Activated naive CD8-positive, alpha-beta T cell treated with anti-CD3 and anti-CD28 coated beads, Interleukin-2, amount 10 ng/mL, durations not matched to agents 7 days and 5 days (primary cell): ENCODE measurements at regions not wholly inside any gene's neighbourhood (a gene's known extent, or its start where the extent isn't known, plus 50 kb on each side); places are given as distances from the start of the nearest gene placed in this dataset.

Experiments
- ATAC-seq: fragments of 150-1000 bp; cut with Tn5 transposase; one replicate; pipeline ENCODE4 v1.10.0; 2021; ENCODE audit warnings: low read depth, moderate library complexity
- POLR2A ChIA-PET: fragments of 350-600 bp; sonication (Branson Sonifier 250); formaldehyde crosslinking; loops from one replicate; lab custom pipeline; 2021; ENCODE audit warnings: antibody characterized with exemption; lab: Charles Lee
- DNase-seq: peaks from one replicate; pipeline ENCODE4 v3.0.0; 2021
- H3K27ac Mint-ChIP-seq: one replicate; pipeline ENCODE4 v1.8.0; 2022; ENCODE audit warnings: mild to moderate bottlenecking, mixed read lengths
- H3K27me3 Mint-ChIP-seq: one replicate; pipeline ENCODE4 v1.8.0; 2022; ENCODE audit warnings: mild to moderate bottlenecking, moderate library complexity, mixed read lengths
- H3K36me3 Mint-ChIP-seq: one replicate; pipeline ENCODE4 v1.8.0; 2021; ENCODE audit warnings: mild to moderate bottlenecking, mixed read lengths
- H3K4me1 Mint-ChIP-seq: one replicate; pipeline ENCODE4 v1.8.0; 2021; ENCODE audit warnings: mixed read lengths
- H3K4me3 Mint-ChIP-seq: one replicate; pipeline ENCODE4 v1.8.0; 2022; ENCODE audit warnings: mild to moderate bottlenecking, moderate library complexity, mixed read lengths
- H3K9me3 Mint-ChIP-seq: one replicate; pipeline ENCODE4 v1.8.0; 2021; ENCODE audit warnings: mixed read lengths

- no peak overlapping the region for H3K4me3 Mint-ChIP-seq
- POLR2A ChIA-PET, result no interaction called here
- DNase-seq (no peak), ATAC-seq (no peak)
- no peaks in the 10 kb centered on the region for H3K36me3 Mint-ChIP-seq
- no peaks in the 10 kb centered on the region for H3K4me1 Mint-ChIP-seq
- H3K27ac Mint-ChIP-seq, result no peak overlapping the region
- no peaks in the 10 kb centered on the region for H3K27me3 Mint-ChIP-seq
- no peaks in the 10 kb centered on the region for H3K9me3 Mint-ChIP-seq
Measured at GRCh38 chr5:175202463-175203068, 241.4 kb downstream of the DRD1 start.

- Mint-ChIP-seq H3K4me3 (no peak overlapping the region), H3K36me3 (no peaks in the 10 kb centered on the region), H3K4me1 (no peaks in the 10 kb centered on the region), H3K9me3 (no peaks in the 10 kb centered on the region), H3K27ac (no peak overlapping the region), H3K27me3 (no peaks in the 10 kb centered on the region)
- no peak for DNase-seq
- POLR2A ChIA-PET, result no interaction called here
- no peak for ATAC-seq
Measured at GRCh38 chr5:175201393-175201792, 242.6 kb downstream of the DRD1 start.

- H3K27me3 Mint-ChIP-seq, result peaks cover 5% of the 10 kb centered on the region
- POLR2A ChIA-PET, result no interaction called here
- H3K9me3 Mint-ChIP-seq, result no peaks in the 10 kb centered on the region
- no peaks in the 10 kb centered on the region for H3K4me1 Mint-ChIP-seq
- no peaks in the 10 kb centered on the region for H3K36me3 Mint-ChIP-seq
- H3K4me3 Mint-ChIP-seq, result no peak overlapping the region
- H3K27ac Mint-ChIP-seq, result no peak overlapping the region
- DNase-seq (no peak), ATAC-seq (no peak)
Measured at GRCh38 chr5:175195698-175196656, 248.0 kb downstream of the DRD1 start.

- Mint-ChIP-seq H3K4me3 (no peak overlapping the region), H3K27ac (no peak overlapping the region), H3K27me3 (peaks cover 3% of the 10 kb centered on the region), H3K9me3 (no peaks in the 10 kb centered on the region), H3K36me3 (no peaks in the 10 kb centered on the region), H3K4me1 (no peaks in the 10 kb centered on the region)
- DNase-seq (no peak), ATAC-seq (no peak)
- POLR2A ChIA-PET, result no interaction called here
Measured at GRCh38 chr5:175181331-175181730, 262.7 kb downstream of the DRD1 start.

GRCh38 chr5:175170899-175171298 is 273.1 kb downstream of the DRD1 start:
- no peak overlapping the region for H3K27ac Mint-ChIP-seq
- DNase-seq (no peak), ATAC-seq (no peak)
- H3K27me3 Mint-ChIP-seq, result peaks cover 10% of the 10 kb centered on the region
- no peak overlapping the region for H3K4me3 Mint-ChIP-seq
- H3K9me3 Mint-ChIP-seq, result peaks cover 1% of the 10 kb centered on the region
- no peaks in the 10 kb centered on the region for H3K4me1 Mint-ChIP-seq
- no peaks in the 10 kb centered on the region for H3K36me3 Mint-ChIP-seq
- POLR2A ChIA-PET, result no interaction called here

GRCh38 chr5:175168882-175169507 is 275.0 kb downstream of the DRD1 start:
- Mint-ChIP-seq H3K36me3 (no peaks in the 10 kb centered on the region), H3K4me1 (no peaks in the 10 kb centered on the region), H3K27ac (no peak overlapping the region), H3K9me3 (peaks cover 1% of the 10 kb centered on the region), H3K4me3 (no peak overlapping the region), H3K27me3 (peaks cover 10% of the 10 kb centered on the region)
- POLR2A ChIA-PET, result no interaction called here
- DNase-seq (no peak), ATAC-seq (no peak)

- H3K4me3 Mint-ChIP-seq, result no peak overlapping the region
- POLR2A ChIA-PET, result no interaction called here
Measured at GRCh38 chr5:175166026-175166425, 278.0 kb downstream of the DRD1 start.

GRCh38 chr5:175163586-175164275 is 280.3 kb downstream of the DRD1 start:
- POLR2A ChIA-PET, result no interaction called here
- no peak for DNase-seq
- Mint-ChIP-seq H3K9me3 (no peaks in the 10 kb centered on the region), H3K4me3 (no peak overlapping the region), H3K27me3 (peaks cover 3% of the 10 kb centered on the region), H3K4me1 (no peaks in the 10 kb centered on the region), H3K27ac (no peak overlapping the region), H3K36me3 (no peaks in the 10 kb centered on the region)
- ATAC-seq, result no peak

More at GRCh38 chr5:175166026-175166425, 278.0 kb downstream of the DRD1 start:
- Mint-ChIP-seq H3K4me1 (no peaks in the 10 kb centered on the region), H3K36me3 (no peaks in the 10 kb centered on the region), H3K9me3 (no peaks in the 10 kb centered on the region), H3K27me3 (peaks cover 3% of the 10 kb centered on the region), H3K27ac (no peak overlapping the region)
- no peak for ATAC-seq
- no peak for DNase-seq

GRCh38 chr5:175162036-175162435 is 281.9 kb downstream of the DRD1 start:
- Mint-ChIP-seq H3K4me1 (no peaks in the 10 kb centered on the region), H3K4me3 (no peak overlapping the region), H3K27me3 (peaks cover 3% of the 10 kb centered on the region), H3K36me3 (no peaks in the 10 kb centered on the region), H3K9me3 (no peaks in the 10 kb centered on the region), H3K27ac (no peak overlapping the region)
- POLR2A ChIA-PET, result no interaction called here
- ATAC-seq (no peak), DNase-seq (no peak)

GRCh38 chr5:175159956-175160355 is 284.0 kb downstream of the DRD1 start:
- POLR2A ChIA-PET, result no interaction called here
- Mint-ChIP-seq H3K27me3 (peaks cover 3% of the 10 kb centered on the region), H3K36me3 (no peaks in the 10 kb centered on the region), H3K4me3 (no peak overlapping the region), H3K4me1 (no peaks in the 10 kb centered on the region), H3K27ac (no peak overlapping the region), H3K9me3 (no peaks in the 10 kb centered on the region)
- ATAC-seq (no peak), DNase-seq (no peak)

- no peak for DNase-seq
- H3K9me3 Mint-ChIP-seq, result peaks cover 14% of the 10 kb centered on the region
- H3K4me1 Mint-ChIP-seq, result no peaks in the 10 kb centered on the region
- no peak overlapping the region for H3K27ac Mint-ChIP-seq
- no peak for ATAC-seq
- POLR2A ChIA-PET, result no interaction called here
- no peaks in the 10 kb centered on the region for H3K36me3 Mint-ChIP-seq
- no peaks in the 10 kb centered on the region for H3K27me3 Mint-ChIP-seq
- H3K4me3 Mint-ChIP-seq, result no peak overlapping the region
Measured at GRCh38 chr5:175148636-175149172, 295.3 kb downstream of the DRD1 start.

GRCh38 chr5:175146733-175147132 is 297.2 kb downstream of the DRD1 start:
- H3K9me3 Mint-ChIP-seq, result peaks cover 14% of the 10 kb centered on the region
- H3K27me3 Mint-ChIP-seq, result no peaks in the 10 kb centered on the region
- ATAC-seq, result no peak

GRCh38 chr5:175141421-175141820 is 302.6 kb downstream of the DRD1 start:
- H3K27ac Mint-ChIP-seq, result no peak overlapping the region
- POLR2A ChIA-PET, result no interaction called here

More at GRCh38 chr5:175146733-175147132, 297.2 kb downstream of the DRD1 start:
- Mint-ChIP-seq H3K36me3 (no peaks in the 10 kb centered on the region), H3K4me1 (no peaks in the 10 kb centered on the region), H3K27ac (no peak overlapping the region), H3K4me3 (no peak overlapping the region)
- POLR2A ChIA-PET, result no interaction called here
- DNase-seq, result no peak

More at GRCh38 chr5:175141421-175141820, 302.6 kb downstream of the DRD1 start:
- Mint-ChIP-seq H3K27me3 (no peaks in the 10 kb centered on the region), H3K9me3 (peaks cover 17% of the 10 kb centered on the region), H3K4me1 (no peaks in the 10 kb centered on the region), H3K36me3 (no peaks in the 10 kb centered on the region), H3K4me3 (no peak overlapping the region)
- no peak for DNase-seq
- no peak for ATAC-seq
